Uterus (tissue), 2 donors: ENCODE measurements at regions not wholly inside any gene's neighbourhood (a gene's known extent, or its start where the extent isn't known, plus 50 kb on each side); places are given as distances from the start of the nearest gene placed in this dataset.

Experiments used
- CTCF ChIP-seq, 4 experiments: fragments of 200-600 bp in 2 of 4; fragments of 450-650 bp in 2 of 4; sonication (generic) in 2 of 4; IDR thresholded peaks; one replicate each; pipeline ENCODE4 v1.5.1; 2016 to 2019; ENCODE audit warnings: antibody characterized with exemption in 4 of 4, mild to moderate bottlenecking in 2 of 4, moderate library complexity in 1 of 4
- POLR2A ChIP-seq, 2 donors: fragments of 450-650 bp; IDR thresholded peaks; one replicate each; pipeline ENCODE4 v1.6.1; 2016; ENCODE audit warnings: antibody characterized with exemption in 2 of 2, mild to moderate bottlenecking in 1 of 2, moderate library complexity in 1 of 2

- TF ChIP-seq CTCF (IDR thresholded peaks at IDR 0.05), result no peak
- no peak for TF ChIP-seq POLR2A (IDR thresholded peaks at IDR 0.05)
These were observed 2360.1 kb downstream of the PCDH7 start for GRCh38 chr4:33080275-33080674.
